ENCODE measurements at regions not wholly inside any gene's neighbourhood (a gene's known extent, or its start where the extent isn't known, plus 50 kb on each side); places are given as distances from the start of the nearest gene placed in this dataset.

DNA sequence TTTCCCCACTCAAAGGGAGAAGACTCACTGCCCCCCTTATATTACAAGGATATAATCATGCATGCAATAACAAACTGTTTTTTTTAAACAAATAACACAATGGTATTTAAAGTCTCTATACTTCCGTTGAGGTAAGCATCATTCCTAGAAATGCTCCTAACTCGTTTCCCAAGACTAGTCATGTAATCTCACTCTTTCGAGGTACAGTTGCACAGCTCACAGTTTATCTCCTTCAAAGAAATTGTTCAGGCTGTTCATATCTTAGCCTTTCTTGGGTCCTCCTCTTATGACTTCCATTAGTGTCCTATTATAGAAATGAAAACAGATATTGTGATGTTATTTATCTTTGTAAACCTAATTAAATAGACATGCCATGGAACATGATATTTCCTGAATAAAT lies 705.0 kb downstream of the KCNT2 start:
- H3K36me3 ChIP-seq (ENCODE audit: insufficient read depth, low read length) = no peaks in the 10 kb centered on the region
- TF ChIP-seq EZH2phosphoT487 (IDR thresholded peaks at IDR 0.05; ENCODE audit: borderline replicate concordance) = no peak
- TF ChIP-seq, protein P1, sequence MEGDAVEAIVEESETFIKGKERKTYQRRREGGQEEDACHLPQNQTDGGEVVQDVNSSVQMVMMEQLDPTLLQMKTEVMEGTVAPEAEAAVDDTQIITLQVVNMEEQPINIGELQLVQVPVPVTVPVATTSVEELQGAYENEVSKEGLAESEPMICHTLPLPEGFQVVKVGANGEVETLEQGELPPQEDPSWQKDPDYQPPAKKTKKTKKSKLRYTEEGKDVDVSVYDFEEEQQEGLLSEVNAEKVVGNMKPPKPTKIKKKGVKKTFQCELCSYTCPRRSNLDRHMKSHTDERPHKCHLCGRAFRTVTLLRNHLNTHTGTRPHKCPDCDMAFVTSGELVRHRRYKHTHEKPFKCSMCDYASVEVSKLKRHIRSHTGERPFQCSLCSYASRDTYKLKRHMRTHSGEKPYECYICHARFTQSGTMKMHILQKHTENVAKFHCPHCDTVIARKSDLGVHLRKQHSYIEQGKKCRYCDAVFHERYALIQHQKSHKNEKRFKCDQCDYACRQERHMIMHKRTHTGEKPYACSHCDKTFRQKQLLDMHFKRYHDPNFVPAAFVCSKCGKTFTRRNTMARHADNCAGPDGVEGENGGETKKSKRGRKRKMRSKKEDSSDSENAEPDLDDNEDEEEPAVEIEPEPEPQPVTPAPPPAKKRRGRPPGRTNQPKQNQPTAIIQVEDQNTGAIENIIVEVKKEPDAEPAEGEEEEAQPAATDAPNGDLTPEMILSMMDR (conservative IDR thresholded peaks at IDR 0.05; ENCODE audit: low read length) = no peak
- H3K4me2 ChIP-seq (ENCODE audit: low read depth, low read length, poor library complexity, severe bottlenecking) = no peak overlapping the region
- no peaks in the 10 kb centered on the region for H3K9me2 ChIP-seq (replicated peaks; ENCODE audit: low read depth, low read length)
- H3K79me2 ChIP-seq (ENCODE audit: insufficient read depth, low read length) = no peaks in the 10 kb centered on the region
- no peak overlapping the region for H2AFZ ChIP-seq (ENCODE audit: low read length)
- no peaks in the 10 kb centered on the region for H3K9me3 ChIP-seq (ENCODE audit: insufficient read depth, low read depth, low read length)
- no peaks in the 10 kb centered on the region for H4K20me1 ChIP-seq (ENCODE audit: insufficient read depth, low read length, poor library complexity, severe bottlenecking)
- no peaks in the 10 kb centered on the region for H3K27me3 ChIP-seq (ENCODE audit: insufficient read depth, low read length, poor library complexity, severe bottlenecking)
- no peak overlapping the region for H3K9ac ChIP-seq (ENCODE audit: low read depth, low read length, poor library complexity, severe bottlenecking)
- no peak overlapping the region for H3K4me3 ChIP-seq (ENCODE audit: low read length, poor library complexity, severe bottlenecking)
- no peaks in the 10 kb centered on the region for H3F3A ChIP-seq (ENCODE audit: low read depth)
- H3K4me1 ChIP-seq (ENCODE audit: insufficient read depth, low read length, poor library complexity, severe bottlenecking) = no peaks in the 10 kb centered on the region

DNA sequence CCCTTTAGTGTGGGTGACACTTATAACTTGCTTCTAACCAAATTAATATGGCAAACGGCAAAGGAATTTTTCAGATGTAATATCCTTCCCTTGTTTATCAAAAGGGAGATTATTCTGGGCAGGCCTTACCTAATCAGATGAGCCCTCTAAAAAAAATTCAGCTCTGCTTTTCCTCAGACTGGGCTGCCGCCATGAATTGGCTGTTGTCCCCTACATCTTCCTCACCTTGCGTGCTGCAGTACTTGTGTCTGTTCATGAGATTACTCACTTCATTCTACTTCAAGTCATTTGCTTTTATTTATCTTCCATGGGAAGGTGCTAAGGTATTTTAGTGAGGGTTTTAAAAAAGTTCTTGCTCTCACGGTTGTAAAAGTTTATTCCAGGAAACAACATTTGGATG lies 705.5 kb downstream of the KCNT2 start:
- no peaks in the 10 kb centered on the region for H3K79me2 ChIP-seq (ENCODE audit: insufficient read depth, low read length)
- no peaks in the 10 kb centered on the region for H3K9me2 ChIP-seq (replicated peaks; ENCODE audit: low read depth, low read length)
- H3K4me1 ChIP-seq (ENCODE audit: insufficient read depth, low read length, poor library complexity, severe bottlenecking) = no peaks in the 10 kb centered on the region
- no peaks in the 10 kb centered on the region for H3K27me3 ChIP-seq (ENCODE audit: insufficient read depth, low read length, poor library complexity, severe bottlenecking)
- no peaks in the 10 kb centered on the region for H3K36me3 ChIP-seq (ENCODE audit: insufficient read depth, low read length)
- no peak overlapping the region for H3K4me3 ChIP-seq (ENCODE audit: low read length, poor library complexity, severe bottlenecking)
- no peak overlapping the region for H2AFZ ChIP-seq (ENCODE audit: low read length)
- no peak for TF ChIP-seq EZH2phosphoT487 (IDR thresholded peaks at IDR 0.05; ENCODE audit: borderline replicate concordance)
- TF ChIP-seq, protein P1 (conservative IDR thresholded peaks at IDR 0.05; ENCODE audit: low read length) = no peak
- H3K9ac ChIP-seq (ENCODE audit: low read depth, low read length, poor library complexity, severe bottlenecking) = no peak overlapping the region
- H4K20me1 ChIP-seq (ENCODE audit: insufficient read depth, low read length, poor library complexity, severe bottlenecking) = no peaks in the 10 kb centered on the region
- no peaks in the 10 kb centered on the region for H3K9me3 ChIP-seq (ENCODE audit: insufficient read depth, low read depth, low read length)
- no peak overlapping the region for H3K4me2 ChIP-seq (ENCODE audit: low read depth, low read length, poor library complexity, severe bottlenecking)
- no peaks in the 10 kb centered on the region for H3F3A ChIP-seq (ENCODE audit: low read depth)

DNA sequence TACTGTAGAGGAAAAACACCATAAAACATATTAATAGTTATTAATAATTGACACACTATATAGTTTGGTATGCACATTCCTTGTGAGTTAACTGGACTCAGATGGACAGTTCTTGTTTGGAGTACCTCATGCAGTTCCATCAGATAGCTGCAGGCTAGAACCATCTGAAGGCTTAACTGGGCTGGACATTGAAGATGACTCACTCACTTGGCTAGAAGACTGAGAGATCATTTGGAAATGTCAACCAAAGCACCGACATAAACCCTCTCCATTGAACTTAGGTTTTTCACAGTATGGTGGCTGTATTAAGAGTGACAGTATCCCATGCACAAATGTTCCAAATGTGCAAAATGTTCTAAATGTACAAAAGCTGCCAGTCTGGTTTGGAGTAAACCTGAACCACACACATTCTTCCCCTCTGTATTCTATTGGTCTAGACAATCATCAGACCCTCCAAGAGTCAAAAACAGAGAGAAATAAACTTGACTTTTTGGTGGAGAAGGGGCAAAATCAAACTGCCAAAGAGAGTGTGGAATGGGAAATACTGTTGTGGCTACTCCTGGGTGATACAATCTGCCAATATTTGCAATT lies 708.4 kb downstream of the KCNT2 start:
- Histone ChIP-seq H3K4me2 (ENCODE audit: low read depth, low read length, poor library complexity, severe bottlenecking) (no peak overlapping the region), H4K20me1 (ENCODE audit: insufficient read depth, low read length, poor library complexity, severe bottlenecking) (no peaks in the 10 kb centered on the region), H3K9me3 (ENCODE audit: insufficient read depth, low read depth, low read length) (no peaks in the 10 kb centered on the region), H3K9ac (ENCODE audit: low read depth, low read length, poor library complexity, severe bottlenecking) (no peak overlapping the region), H3K79me2 (ENCODE audit: insufficient read depth, low read length) (no peaks in the 10 kb centered on the region), H3K4me3 (ENCODE audit: low read length, poor library complexity, severe bottlenecking) (no peak overlapping the region), H2AFZ (ENCODE audit: low read length) (no peak overlapping the region), H3K36me3 (ENCODE audit: insufficient read depth, low read length) (no peaks in the 10 kb centered on the region), H3K27me3 (ENCODE audit: insufficient read depth, low read length, poor library complexity, severe bottlenecking) (no peaks in the 10 kb centered on the region), H3K4me1 (ENCODE audit: insufficient read depth, low read length, poor library complexity, severe bottlenecking) (no peaks in the 10 kb centered on the region), H3F3A (ENCODE audit: low read depth) (no peaks in the 10 kb centered on the region), H3K9me2 (replicated peaks; ENCODE audit: low read depth, low read length) (no peaks in the 10 kb centered on the region)
- TF ChIP-seq, protein P1 (conservative IDR thresholded peaks at IDR 0.05; ENCODE audit: low read length) = no peak
- TF ChIP-seq EZH2phosphoT487 (IDR thresholded peaks at IDR 0.05; ENCODE audit: borderline replicate concordance) = no peak

All from Loucy (cell line).